AG04449 (cell line): ENCODE measurements at regions not wholly inside any gene's neighbourhood (a gene's known extent, or its start where the extent isn't known, plus 50 kb on each side); places are given as distances from the start of the nearest gene placed in this dataset.

Experiments used
- CTCF ChIA-PET: fragments of 350-600 bp; formaldehyde crosslinking; extraction: SDS; loops from one replicate; lab custom pipeline; 2021; ENCODE audit warnings: antibody characterized with exemption; lab: Yijun Ruan, JAX
- POLR2A ChIA-PET: fragments of 400-600, 350-600 bp; formaldehyde crosslinking; extraction: SDS; loops from one replicate; lab custom pipeline; 2020; ENCODE audit warnings: antibody characterized with exemption, inconsistent platforms; lab: Yijun Ruan, JAX
- DNase-seq: peaks from one replicate; pipeline ENCODE4 v3.0.0-alpha.2; 2010; ENCODE audit warnings: low read depth, low spot score
- H3K4me3 ChIP-seq: 2 replicates; pipeline ENCODE4 v1.5.1; 2011; ENCODE audit warnings: low read depth, mild to moderate bottlenecking, control low read depth, low read length
- TF ChIP-seq, protein P1 (sequence below): IDR thresholded peaks from one replicate; pipeline ENCODE4 v1.5.1; 2011; ENCODE audit warnings: mild to moderate bottlenecking, moderate library complexity, low read length, control low read depth, inconsistent platforms; ENCODE audit not compliant: insufficient read depth; ENCODE audit errors: missing control alignments

DNA sequence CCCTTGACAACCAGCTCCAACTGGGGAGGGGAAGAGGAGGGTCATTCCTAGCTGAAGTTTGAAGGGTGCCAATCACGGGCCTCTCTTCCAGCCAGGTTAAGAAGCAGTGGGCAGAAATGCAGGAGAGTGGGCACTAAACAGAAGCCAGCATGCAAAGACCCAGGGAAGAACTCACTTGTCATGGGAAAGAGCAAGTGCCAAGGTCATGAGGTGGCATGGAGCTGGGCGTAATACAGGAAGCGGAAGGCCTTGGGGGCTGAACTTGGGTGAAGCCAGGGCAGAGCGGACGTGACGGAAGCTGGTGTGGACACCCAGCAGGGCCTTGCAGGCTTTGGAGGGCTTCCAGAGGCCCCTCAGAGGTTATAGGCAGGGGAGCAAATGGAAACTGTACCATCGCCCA is 302.1 kb downstream of the MAF start:
- ChIA-PET POLR2A (no interaction called here), CTCF (no interaction called here)
- TF ChIP-seq, protein P1, sequence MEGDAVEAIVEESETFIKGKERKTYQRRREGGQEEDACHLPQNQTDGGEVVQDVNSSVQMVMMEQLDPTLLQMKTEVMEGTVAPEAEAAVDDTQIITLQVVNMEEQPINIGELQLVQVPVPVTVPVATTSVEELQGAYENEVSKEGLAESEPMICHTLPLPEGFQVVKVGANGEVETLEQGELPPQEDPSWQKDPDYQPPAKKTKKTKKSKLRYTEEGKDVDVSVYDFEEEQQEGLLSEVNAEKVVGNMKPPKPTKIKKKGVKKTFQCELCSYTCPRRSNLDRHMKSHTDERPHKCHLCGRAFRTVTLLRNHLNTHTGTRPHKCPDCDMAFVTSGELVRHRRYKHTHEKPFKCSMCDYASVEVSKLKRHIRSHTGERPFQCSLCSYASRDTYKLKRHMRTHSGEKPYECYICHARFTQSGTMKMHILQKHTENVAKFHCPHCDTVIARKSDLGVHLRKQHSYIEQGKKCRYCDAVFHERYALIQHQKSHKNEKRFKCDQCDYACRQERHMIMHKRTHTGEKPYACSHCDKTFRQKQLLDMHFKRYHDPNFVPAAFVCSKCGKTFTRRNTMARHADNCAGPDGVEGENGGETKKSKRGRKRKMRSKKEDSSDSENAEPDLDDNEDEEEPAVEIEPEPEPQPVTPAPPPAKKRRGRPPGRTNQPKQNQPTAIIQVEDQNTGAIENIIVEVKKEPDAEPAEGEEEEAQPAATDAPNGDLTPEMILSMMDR, result no peak
- no peak for DNase-seq
- H3K4me3 ChIP-seq, result no peak overlapping the region

DNA sequence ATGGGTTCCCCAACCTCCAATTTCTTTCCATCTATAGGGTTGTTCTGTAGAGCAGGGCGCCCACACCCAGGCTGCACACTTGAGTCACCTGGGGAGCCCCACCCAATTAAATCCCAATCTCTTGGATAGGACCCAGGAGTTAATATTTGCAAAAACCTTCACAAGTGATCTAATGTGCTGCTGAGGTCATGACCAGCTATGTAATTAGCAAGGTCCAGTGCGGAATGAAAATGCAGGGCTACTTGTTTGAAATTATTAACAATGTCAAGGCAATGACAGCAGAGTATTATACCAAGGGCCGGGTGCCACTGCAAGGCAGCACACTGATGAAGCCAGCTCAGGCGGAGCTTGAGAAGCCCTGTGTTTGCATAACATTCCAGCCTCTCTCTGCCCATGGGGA is 302.7 kb downstream of the MAF start:
- DNase-seq, result no peak
- H3K4me3 ChIP-seq, result no peak overlapping the region
- TF ChIP-seq, protein P1, result no peak
- ChIA-PET CTCF (no interaction called here), POLR2A (no interaction called here)

DNA sequence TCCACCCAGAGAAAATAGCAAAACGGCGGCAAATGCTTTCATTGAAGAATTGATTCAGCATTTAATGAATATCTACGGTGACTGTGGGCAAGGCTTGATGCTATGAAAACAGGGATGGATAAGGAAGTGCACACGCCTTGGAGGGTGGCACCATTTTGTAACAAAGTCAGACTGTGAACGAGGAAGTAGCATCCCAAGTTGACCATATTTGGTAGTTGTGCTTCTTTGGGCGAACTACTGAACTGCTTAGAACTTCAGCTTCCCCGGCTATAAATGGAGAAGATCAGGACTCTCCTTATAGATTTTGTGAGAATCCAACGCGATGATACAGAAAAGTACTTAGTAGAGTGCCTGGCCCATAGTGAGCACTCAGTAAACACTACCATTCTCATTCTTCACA is 303.2 kb downstream of the MAF start:
- ChIA-PET CTCF (no interaction called here), POLR2A (no interaction called here)
- TF ChIP-seq, protein P1, result no peak
- no peak overlapping the region for H3K4me3 ChIP-seq
- no peak for DNase-seq

DNA sequence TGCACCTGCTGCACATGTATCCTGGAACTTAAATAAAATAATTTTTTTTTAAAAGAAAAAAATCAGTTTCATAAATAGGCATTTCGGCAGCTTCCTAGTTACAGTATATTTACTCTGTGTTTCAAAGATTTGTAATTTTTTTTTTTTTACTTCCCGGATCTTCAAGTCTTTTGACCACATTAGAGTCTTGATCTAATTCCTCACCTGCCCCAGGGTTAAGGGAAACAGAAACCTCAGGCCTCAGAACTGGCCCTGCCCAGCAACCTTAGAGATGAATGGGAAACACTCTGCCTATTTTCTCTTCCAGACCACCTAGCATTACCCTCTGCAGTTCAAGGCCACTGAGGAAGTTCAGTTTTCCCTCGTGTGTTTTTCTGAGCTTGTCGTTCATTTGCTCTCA is 304.0 kb downstream of the MAF start:
- DNase-seq, result no peak
- H3K4me3 ChIP-seq, result no peak overlapping the region
- TF ChIP-seq, protein P1, result no peak
- POLR2A ChIA-PET, result no interaction called here
- CTCF ChIA-PET, result no interaction called here

GRCh38 chr16:79295746-79296145 is 304.8 kb downstream of the MAF start:
- H3K4me3 ChIP-seq, result no peak overlapping the region
- POLR2A ChIA-PET, result no interaction called here
- TF ChIP-seq, protein P1, result no peak
- CTCF ChIA-PET, result no interaction called here
- no peak for DNase-seq

DNA sequence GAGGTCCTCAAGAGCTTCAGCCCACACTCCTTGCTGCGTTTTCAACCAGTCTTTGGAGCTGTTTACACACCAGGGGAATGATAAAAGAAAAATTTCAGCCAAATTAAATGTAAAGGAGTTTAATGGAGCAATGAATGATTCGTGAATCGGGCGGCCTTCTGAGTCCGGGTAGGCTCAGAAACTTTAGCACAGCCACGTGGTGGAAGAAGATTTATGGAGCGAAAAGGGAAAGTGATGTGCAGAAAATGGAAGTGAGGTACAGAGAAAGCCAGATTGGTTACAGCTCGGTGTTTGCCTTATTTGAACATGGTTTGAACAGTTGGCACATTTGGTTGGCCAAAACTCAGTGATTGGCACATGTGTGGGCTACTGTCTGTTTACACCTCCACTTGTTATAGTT is 305.4 kb downstream of the MAF start:
- ChIA-PET CTCF (no interaction called here), POLR2A (no interaction called here)
- no peak for DNase-seq
- TF ChIP-seq, protein P1, result no peak
- H3K4me3 ChIP-seq, result no peak overlapping the region
